Stimulated activated CD4-positive, alpha-beta T cell treated with anti-CD3 and anti-CD28 coated beads, Interleukin-2, amount 100 ng/mL, for 48 hours (primary cell): ENCODE measurements at regions not wholly inside any gene's neighbourhood (a gene's known extent, or its start where the extent isn't known, plus 50 kb on each side); places are given as distances from the start of the nearest gene placed in this dataset.

Experiments used
- DNase-seq, 2 donors: peaks; one replicate each; pipeline ENCODE4 v3.0.0-alpha.2; 2020

DNA sequence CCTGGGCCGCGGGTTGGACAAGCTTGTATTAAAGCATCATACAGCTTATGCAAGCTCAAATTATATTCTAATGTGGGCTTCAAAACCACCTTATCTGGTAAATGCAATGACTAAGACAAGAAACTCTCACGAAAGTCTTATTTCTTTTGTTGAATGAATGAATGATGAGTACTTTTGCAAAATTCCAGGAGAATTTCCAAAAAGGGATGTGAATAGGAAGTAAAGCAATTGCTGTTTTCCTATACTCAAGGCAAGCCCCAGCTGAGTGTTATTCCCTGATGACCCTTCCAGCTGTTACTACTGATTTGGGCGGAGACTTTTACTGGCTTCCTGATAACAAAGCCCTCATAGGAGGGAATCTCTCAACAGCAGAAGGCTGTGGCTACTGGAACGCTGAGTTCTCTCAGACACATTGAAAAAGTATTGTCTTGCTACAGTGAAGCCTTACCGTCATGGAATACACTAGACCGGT lies 162.8 kb downstream of the SREK1 start:
- DNase-seq: no peak

DNA sequence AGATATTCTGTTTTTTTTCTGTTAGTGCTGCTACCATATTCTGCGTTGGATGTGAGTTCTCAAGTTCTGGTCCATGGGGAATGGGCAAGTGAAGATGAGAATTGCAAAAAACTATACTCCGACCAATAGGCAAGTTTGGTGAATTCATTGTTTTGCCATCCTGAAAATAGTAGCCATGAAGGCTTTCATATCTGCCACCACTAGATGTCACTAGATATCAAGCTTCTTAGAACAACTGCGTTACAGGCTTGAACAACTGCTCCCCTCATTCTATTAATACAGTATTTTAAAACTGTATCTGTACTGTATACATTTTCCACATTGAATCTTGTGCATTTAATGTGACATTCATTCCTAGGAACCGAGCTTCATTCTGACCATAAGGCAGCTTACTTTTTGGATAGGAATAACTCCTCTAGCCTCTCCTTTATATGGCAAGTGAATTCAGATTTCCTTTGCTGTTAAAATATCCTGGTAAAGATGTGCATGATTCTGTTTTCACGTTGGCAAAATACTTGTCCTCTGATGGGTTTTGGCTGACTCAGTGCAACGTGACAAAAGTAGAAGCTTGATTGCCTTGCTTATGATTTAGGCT lies 163.6 kb downstream of the SREK1 start:
- DNase-seq: no peak

DNA sequence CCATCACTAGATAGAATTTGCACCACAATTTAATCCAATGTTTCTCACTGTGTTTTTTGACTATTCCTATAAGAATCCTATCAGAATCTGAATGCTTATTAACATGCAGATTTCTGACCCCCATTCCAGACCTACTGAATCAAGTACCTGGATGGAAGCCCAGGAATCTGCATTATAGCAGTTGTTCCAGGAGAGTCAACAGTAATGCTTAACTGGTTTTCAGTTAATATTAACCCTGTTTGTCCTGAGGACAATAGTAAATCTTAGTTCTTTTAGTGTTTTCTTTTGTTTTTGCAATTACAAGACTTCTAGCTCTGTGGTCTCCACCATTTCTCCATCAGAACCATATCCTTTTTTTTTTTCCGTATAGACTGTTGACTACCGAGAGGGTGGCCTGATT lies 168.2 kb downstream of the SREK1 start:
- DNase-seq: no peak

DNA sequence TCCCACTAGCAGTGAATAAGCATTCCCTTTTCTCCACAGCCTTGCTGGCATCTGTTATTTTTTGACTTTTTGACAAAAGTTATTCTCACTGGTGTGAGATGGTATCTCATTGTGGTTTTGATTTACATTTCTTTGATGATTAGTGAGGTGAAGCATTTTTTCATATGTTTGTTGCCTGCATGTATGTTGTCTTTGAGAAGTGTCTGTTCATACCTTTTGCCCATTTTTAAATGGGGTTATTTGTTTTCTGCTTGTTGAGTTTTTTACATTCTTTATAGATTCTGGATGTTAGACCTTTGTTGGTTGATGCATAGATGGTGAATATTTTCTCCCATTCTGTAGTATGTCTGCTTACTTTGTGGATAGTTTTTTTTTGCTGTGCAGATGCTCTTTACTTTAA lies 171.7 kb downstream of the SREK1 start:
- no peak for DNase-seq

DNA sequence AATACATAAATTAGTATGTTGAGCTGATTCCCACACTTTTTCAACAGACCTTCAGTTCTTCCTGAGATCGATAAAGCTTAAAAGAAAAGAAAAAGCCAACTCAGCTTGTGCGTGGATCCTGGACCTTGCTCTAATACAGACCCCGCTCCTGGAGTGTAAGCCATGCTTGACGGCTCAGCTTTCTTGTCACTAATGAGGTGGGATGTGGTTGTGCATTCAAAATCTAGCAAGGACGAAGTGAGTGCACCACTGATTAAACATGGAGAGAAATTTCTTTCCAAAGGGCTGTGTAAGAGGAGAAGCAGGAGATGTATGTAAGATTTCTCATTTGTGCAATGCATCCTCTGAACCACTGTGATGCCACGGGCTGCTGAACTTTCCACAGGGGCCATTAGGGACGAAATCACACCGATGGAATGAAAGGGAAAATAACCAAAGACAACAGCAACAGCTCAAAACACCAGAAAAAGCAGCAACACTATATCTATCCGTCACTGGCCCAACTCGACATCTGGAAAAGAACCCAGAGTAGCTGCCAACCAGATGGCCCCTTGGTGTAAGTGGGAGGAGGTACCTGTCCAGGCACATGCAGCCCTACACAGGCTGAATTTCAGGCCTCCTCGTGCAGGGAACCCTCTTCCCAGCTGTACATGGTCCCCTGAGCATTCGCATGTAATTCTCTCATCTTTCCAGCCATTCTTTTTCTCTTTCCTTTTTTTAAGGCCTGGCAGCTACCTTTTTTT lies 178.9 kb downstream of the SREK1 start:
- no peak for DNase-seq

DNA sequence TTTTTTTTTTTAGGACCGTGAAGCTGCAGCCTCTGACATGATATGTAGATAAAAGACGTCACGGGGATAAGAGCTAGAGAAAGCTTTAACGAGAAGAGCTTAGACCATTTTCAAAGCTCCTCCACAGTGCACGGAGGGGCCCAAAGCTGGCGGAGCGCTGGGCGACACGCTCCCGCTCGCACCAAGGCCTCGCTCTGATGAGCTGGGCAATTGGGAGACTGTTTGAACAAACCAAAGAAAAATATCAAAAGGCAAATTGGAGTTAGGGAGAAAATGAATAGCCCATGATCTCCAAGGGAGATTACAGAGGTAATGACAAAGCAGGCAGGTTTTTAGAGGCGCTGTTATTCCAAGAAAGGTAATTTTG lies 179.4 kb downstream of the SREK1 start:
- no peak for DNase-seq

- DNase-seq: no peak
These were observed 180.3 kb downstream of the SREK1 start for GRCh38 chr5:66324357-66324756.

DNA sequence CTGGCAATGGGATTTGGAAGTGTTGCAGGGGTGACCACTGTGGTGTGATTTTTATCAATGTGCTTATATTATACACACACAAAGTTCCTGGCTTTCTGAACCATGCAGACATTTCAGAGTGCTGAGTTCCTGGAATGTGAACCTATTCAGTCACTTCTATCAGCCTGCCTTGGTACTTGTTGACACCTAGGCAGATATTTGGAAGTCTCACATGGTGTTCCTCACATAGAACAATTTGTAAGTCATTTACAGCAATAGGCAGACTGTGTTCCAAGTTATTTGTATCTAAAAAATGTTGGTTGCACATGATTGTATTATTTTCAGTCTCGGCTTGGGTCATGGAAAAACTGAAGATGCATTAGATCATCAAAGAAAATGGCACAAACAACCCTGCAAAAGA lies 182.2 kb downstream of the SREK1 start:
- no peak for DNase-seq

- no peak for DNase-seq
These were observed 182.9 kb downstream of the SREK1 start for GRCh38 chr5:66327008-66327407.

DNA sequence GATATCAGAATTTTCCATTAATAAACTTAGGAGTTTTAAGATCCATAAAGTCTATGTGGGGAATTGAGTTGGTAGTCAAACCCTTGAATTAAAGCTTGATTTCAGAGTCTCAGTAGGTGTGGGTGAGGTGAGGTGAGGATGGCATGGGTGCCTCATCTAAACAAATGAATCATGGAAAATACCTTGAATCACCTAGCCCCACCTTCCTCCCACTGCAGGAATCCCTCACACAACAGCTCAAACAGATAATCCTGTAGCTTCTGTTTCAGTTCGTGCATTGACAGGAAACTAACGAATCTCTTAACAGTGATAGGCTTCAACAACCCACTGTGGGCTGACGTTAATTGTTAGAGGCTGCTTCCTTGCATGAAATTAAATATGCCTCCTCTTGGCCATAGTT lies 185.0 kb downstream of the SREK1 start:
- no peak for DNase-seq

- no peak for DNase-seq
These were observed 189.1 kb downstream of the SREK1 start for GRCh38 chr5:66333192-66333591.

- no peak for DNase-seq
These were observed 193.6 kb downstream of the SREK1 start for GRCh38 chr5:66337626-66338226.

- no peak for DNase-seq
These were observed 194.7 kb downstream of the SREK1 start for GRCh38 chr5:66338828-66339227.

- DNase-seq: no peak
These were observed 195.8 kb downstream of the SREK1 start for GRCh38 chr5:66339896-66340295.

DNA sequence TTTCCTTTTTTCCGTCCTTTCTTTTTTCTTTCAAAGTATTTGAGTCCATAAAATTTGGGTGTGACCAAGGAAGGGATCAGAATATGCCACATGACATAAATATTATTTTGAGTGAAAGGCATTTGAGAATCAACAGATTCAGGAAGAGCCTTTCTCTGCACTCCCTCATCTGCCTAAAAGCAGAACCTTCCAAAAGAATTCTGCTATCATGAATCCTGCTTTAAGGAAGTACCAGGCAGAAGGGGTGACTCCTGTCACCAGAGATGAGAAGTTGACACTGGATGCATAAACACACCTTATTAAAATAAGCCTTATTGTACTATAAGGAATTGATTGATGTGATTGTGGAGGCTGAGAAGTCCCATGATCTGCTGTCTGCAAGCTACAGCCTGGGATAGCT lies 196.7 kb downstream of the SREK1 start:
- DNase-seq: no peak

- no peak for DNase-seq
These were observed 198.3 kb downstream of the SREK1 start for GRCh38 chr5:66342341-66342880.

DNA sequence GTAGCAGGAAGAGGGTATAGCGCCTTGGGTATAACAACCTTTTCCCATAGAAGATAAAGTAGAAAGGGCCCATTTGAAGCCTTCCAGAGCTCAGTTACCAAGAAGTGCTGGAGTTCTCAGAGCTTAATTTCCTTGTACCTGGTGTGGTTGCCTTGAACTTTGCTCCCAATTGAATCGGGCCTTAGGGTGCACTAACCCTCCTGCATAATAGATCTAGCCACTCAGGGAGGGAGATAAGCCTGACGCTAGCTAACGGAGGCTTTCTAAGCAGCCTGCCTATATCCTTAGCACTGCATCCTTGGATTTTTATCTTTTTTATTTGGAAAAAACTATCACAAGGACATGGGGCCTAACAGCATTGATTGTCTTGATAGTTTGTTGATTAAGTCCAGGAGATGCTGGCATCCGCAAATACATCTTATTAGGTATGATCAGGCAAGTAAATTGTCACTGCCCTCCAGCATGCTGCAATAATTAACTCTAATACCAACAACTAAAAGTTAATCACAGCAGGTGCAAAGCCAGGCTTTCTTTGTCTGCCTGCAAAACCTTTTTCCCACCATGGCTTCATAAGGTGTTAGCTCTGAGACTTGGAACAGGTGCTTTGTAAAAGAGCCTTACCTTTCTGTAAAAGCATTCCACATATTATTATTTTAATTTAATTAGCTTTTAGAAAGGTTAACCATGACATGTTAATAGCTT lies 199.4 kb downstream of the SREK1 start:
- no peak for DNase-seq

DNA sequence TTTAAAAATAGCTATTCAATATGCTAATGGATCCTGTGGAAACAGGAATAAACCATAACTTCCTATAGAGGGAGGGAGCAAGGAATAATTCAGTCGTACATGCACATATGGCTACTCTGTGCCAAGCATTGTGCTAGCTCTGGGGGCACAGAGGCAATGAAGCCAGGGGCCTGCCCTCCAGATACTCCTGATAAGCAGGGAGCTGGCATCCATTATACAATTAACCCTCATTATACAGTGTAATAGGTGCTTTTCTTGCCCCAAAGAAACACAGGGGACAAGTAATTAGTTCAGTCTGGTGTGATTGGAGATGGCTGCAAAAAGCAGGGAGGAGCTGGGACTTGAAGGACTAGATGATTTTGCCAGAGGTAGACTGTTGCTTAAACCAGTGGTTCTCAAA lies 200.4 kb downstream of the SREK1 start:
- DNase-seq: no peak

DNA sequence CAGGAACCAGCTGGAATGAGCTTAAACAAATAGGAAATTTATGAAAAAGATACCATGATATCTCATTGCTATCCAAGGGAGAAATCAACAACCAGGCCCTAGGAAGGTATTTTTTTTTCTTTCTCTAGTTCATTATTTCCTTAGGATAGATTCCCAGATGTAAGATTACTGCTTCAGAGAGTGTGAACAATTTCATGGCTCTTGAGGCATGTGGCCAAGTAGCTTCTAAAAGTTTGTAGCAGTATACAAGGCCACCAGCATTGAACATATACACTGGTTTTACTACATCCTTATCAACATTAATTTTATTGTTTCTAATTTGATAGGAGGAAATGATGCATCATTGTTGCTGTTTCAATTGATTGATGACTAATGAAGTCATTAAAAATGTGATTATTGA lies 201.2 kb downstream of the SREK1 start:
- no peak for DNase-seq

GRCh38 chr5:66346869-66347268 lies 202.8 kb downstream of the SREK1 start:
- no peak for DNase-seq

- DNase-seq: no peak
These were observed 204.5 kb downstream of the SREK1 start for GRCh38 chr5:66348387-66349125.

GRCh38 chr5:66351813-66352212 lies 207.7 kb downstream of the SREK1 start:
- DNase-seq: no peak

DNA sequence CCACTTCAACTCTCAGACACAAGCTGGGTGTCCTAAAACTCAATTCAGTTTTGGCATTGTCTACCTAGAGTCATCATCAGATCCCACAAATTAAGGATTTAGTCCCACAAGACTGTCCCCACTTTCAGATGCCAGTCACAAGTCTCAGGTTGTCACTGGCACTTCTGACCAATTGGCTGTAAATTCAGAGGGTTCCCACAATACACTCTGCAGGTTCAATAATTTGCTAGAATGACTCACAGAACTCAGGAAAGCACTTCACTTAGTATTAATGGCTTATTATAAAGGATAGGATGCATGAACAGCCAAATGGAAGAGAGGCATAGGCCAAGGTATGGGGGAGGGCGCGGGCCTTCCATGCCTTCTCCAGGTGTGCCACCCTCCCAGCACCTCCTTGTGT lies 209.1 kb downstream of the SREK1 start:
- DNase-seq: no peak
